NCI-H187 (cell line): ENCODE measurements at regions not wholly inside any gene's neighbourhood (a gene's known extent, or its start where the extent isn't known, plus 50 kb on each side); places are given as distances from the start of the nearest gene placed in this dataset.

Source experiments
- DNase-seq, 2 experiments: peaks; one replicate each; lab custom pipeline; 2025; lab: John Stamatoyannopoulos, UW

DNA sequence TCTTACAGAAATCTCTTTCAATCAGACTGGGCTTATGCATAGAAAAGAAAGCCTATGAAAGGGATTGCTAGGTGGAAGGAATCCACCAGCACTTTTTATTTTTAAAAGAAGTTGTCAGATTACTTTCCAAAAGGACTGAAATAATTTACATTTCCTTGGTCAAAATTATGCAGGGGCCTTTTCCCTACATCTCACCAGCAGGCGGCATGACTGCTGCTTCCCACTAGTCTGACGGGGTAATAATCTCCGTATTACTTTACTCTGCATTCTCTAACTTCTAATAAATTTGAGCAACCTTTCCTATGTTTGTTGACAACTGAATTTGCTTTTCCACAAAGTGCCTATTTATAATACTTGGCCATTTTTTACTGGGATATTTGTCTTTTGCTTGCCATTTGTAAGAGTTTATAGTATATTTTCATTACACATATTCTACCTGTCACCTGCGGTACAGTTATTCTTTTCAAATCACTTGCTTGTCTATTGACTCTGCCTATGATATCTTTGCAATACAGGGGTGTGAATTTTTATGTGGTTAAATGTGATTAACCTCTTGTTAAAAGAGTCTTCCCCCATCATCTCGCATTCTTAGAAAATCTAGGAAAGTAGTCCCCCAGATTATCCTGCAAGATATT, 51.9 kb upstream of the USP47 start:
- DNase-seq, result no peak

GRCh38 chr11:11788063-11788710, 53.6 kb upstream of the USP47 start:
- no peak for DNase-seq

DNA sequence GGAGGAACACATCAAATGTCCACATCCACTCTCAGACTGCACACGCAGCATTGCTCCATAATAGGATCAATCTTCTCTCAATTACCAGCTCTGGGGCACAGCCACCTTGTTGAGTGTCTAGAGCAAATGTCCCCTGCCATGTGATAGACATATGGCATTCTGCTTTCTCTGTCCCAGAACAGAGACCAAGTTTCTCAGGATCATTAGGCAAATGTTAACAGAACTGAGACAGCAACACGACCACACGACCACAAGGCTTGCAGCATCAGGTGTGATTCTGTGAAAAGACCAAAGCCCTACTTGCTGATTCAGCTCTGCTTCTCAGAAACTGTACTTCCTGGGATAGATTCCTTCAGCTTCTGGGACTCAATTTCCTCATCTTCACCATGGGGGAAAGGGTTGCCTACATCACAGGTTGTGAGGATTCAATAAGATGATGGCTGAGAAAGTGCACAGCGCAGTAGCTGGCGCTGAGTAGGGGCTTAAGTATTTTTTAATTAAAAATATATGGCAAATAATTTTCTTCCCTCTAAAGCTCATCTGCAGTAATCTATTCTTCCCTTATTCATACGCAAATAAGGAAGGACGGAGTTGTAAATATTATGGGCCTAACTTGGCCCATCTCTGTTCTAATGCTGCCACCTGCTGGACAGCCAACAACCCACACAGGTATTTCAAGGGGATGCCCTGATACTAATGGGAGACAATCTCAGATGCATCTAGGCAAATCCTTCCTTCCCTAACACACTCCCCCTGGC, 54.3 kb upstream of the USP47 start:
- DNase-seq, result peak; percentile 40 to 65

DNA sequence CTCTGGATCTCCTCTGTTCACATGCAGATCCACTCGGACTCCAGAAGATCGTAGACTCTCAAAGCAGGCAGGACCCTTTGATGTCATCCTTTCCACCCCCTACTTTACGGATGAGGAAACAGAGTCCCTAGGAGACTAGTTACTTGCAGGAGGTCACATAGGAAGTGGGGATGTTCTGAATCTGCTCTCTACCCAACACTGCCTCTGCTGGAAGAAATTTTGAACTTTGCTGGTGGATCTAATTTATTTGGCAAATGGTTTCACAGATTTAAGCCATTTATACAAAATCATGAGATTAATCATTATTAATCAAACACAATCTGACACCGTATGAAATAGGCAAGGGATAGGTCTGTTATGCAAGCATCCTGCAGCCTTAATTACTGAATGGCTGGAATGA, 55.0 kb upstream of the USP47 start:
- no peak for DNase-seq

DNA sequence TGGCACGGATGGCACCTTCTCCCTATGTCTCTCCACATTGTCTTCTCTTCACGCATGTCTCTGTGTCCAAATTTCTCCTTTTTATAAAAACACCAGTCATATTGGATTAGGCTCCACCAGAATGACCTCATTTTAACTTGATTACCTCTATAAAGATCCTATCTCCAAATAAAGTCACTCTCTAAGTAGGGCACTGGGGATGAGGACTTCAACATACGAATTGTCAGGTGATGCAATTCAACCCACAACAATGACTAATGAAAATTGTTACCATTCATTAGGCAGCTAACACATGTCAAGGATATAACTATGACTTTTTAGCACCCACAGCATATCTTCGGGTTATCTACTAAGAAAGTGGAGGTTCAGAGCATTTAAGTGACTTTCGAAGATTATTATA, 55.5 kb upstream of the USP47 start:
- DNase-seq, result no peak

DNA sequence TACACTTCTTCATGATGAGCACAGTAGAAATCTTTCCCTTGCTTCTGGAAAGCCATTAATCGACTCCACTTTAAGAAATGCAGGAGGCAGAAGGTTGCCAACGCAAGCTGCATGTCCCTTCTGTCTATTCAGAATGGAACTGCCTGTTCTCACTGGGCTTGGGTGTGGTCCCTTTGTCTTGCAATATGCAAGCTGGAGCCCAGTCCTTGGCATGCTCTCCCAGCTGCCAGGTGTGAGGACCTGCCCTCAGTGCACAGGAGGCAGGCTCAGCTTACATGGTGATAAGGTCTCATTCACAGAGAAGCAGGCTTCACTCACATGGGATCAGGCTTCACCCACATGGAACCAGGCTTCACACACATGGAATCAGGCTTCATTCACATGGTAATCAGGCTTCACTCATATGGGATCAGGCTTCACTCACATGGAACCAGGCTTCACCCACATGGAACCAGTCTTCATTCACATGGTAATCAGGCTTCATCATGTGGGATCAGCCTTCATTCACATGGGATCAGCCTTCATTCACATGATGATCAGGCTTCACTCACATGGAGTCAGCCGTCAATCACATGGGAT, 59.2 kb upstream of the USP47 start:
- DNase-seq, result peak; percentile 29 to 63

DNA sequence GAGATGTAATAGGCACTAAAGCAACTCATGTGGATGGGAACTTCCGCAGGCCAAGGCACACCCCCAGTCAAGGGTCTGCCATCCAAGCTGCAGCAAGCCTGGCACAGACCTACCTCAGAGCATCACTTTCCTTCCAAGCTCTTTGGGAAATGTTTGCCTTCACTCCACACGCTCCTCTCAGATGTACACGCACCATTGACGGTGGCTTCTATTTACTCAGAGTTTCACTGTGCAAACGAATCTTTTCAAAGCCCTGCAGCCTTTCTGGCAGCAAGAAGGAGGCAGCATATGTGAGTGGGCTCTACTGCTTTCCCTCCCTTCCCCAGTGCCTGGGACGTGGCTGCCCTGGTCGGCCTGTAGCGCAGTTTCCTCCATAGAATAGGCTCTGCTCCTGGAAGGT, 60.9 kb upstream of the USP47 start:
- DNase-seq, result peak; percentile 75 to 90

- no peak for DNase-seq
These were observed 61.8 kb upstream of the USP47 start for GRCh38 chr11:11779975-11780374.

- no peak for DNase-seq
These were observed 63.9 kb upstream of the USP47 start for GRCh38 chr11:11777897-11778296.

DNA sequence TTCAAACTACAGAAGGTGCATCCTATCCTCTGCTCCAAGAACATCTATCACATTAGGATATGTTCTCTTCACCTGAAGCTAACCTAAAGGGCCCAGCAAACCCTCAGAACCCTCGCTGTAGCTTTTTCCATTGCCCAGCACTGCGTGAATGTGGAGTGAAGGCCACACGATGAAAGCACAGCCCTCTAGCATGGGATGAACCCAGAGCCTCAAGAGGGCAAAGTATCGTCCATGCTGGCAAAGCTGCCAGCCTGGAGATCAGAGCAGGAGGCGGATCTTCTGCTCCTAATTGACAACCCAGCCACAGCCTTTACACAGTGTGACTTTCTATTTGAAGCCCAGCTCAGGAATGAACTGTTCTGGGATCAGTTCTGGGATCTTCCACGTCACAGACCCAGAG, 65.1 kb upstream of the USP47 start:
- DNase-seq, result no peak

DNA sequence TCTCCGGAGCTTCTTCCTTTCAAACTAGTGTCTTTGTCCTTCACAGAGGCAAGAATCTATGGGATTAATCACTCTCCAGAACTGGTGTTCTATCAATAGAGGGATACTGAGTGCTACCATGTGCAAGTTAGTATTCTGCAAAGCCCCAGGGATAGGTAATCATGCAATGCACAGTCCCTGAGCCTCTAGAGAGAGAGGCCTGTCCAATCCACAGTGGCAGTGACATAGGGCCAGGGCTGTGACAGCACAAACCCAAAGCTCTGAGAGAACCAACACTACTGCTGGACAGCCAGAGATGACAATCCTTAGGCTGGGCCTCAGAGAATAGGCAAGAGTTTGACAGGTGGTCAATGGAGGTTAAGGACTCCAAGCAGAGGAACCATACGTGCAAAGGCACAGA, 66.8 kb upstream of the USP47 start:
- no peak for DNase-seq

DNA sequence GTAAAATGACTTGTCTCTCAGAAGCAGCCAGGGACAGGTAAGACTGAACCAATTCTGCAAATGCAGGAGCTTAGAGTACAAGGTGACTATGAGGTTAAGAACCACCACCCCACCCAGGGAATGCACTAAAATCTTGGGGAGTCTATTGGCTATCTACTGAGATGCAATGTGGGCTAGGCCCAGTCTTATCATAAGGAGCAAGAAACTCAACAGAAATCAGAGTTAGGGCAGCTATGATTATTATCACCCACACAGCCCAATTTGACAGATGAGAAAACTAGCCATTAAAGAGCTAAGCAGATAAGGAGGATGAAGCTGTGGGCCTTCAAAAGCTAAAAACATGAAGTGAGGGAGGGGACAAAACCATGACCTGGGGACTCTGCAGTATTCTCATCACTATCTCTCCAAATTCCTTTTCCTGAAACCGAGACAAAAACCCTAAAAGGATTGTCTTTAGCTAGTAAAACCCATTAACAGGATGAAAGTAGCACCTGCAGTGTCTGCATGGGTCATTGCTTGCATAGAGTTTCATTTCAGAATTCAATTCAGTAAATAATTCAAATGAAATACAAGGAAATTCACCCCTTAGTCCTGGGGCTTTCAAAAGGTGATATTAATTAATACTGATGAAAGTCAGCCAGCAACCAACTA, 68.8 kb upstream of the USP47 start:
- no peak for DNase-seq

- no peak for DNase-seq
These were observed 70.8 kb upstream of the USP47 start for GRCh38 chr11:11770921-11771486.

GRCh38 chr11:11770296-11770695, 71.5 kb upstream of the USP47 start:
- DNase-seq, result no peak

- no peak for DNase-seq
These were observed 72.0 kb upstream of the USP47 start for GRCh38 chr11:11769782-11770181.

GRCh38 chr11:11769362-11769761, 72.4 kb upstream of the USP47 start:
- no peak for DNase-seq

- no peak for DNase-seq
These were observed 77.4 kb upstream of the USP47 start for GRCh38 chr11:11764423-11764803.

GRCh38 chr11:11763796-11764422, 77.9 kb upstream of the USP47 start:
- DNase-seq, result no peak

- no peak for DNase-seq
These were observed 80.9 kb upstream of the USP47 start for GRCh38 chr11:11760838-11761237.

- no peak for DNase-seq
These were observed 83.1 kb upstream of the USP47 start for GRCh38 chr11:11758603-11759196.

DNA sequence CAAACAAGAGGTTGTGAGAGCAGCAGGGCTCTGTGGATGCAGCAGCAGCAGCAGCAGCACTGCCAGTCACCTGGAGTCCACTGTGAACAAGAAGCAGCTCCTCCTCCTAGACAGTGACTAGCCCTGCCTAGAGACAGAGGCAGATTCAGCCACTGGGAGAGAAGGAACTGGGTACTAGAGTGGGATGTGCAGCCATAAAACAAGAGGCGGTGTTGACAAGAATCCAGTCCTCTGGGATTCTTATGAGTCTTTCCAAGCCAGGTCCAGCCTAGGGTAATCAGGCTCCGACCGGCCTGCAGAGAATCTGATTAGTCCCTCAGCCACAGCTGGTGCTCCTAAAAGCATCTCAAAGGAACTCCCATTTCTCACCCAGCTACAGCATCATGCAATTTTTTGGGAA, 83.9 kb upstream of the USP47 start:
- DNase-seq, result no peak
